ENCODE measurements at regions not wholly inside any gene's neighbourhood (a gene's known extent, or its start where the extent isn't known, plus 50 kb on each side); places are given as distances from the start of the nearest gene placed in this dataset.

GRCh38 chr6:133788556-133788955 is 100.4 kb upstream of the TCF21 start:
- TF ChIP-seq MTA3 (IDR thresholded peaks at IDR 0.05; ENCODE audit: borderline replicate concordance, low read length), result no peak
- no peak for TF ChIP-seq SREBF2 (IDR thresholded peaks at IDR 0.05; ENCODE audit: low read length)
- TF ChIP-seq EZH2 (IDR thresholded peaks at IDR 0.05; ENCODE audit: borderline replicate concordance, control insufficient read depth, low read depth, low read length), result no peak
- TF ChIP-seq POLR2AphosphoS5 (IDR thresholded peaks at IDR 0.05; ENCODE audit: low read length), result no peak
- TF ChIP-seq CTCF (IDR thresholded peaks at IDR 0.05 in 2 of 3, conservative IDR thresholded peaks at IDR 0.05 in 1 of 3; ENCODE audit: control insufficient read depth in 2 of 3, extremely low read depth in 1 of 3, insufficient read depth in 1 of 3, low read depth in 3 of 3, low read length in 3 of 3), result no peak
- no peak for TF ChIP-seq IKZF1 (conservative IDR thresholded peaks at IDR 0.05)
